ENCODE measurements at regions not wholly inside any gene's neighbourhood (a gene's known extent, or its start where the extent isn't known, plus 50 kb on each side); places are given as distances from the start of the nearest gene placed in this dataset.

- H3K36me3 ChIP-seq (ENCODE audit: control insufficient read depth, low read depth, low read length): no peaks in the 10 kb centered on the region
- H3K27ac ChIP-seq (ENCODE audit: low read length): no peak overlapping the region
- H3K9me3 ChIP-seq (ENCODE audit: control insufficient read depth, low read depth, low read length): no peaks in the 10 kb centered on the region
- H3K4me1 ChIP-seq (ENCODE audit: control insufficient read depth, low read depth, low read length): peaks cover 9% of the 10 kb centered on the region
- H3K9ac ChIP-seq (ENCODE audit: low read length): no peak overlapping the region
- no peak overlapping the region for H3K4me3 ChIP-seq (ENCODE audit: low read length)
- H3K27me3 ChIP-seq (ENCODE audit: control insufficient read depth, insufficient read depth, low read length): peaks cover 9% of the 10 kb centered on the region
Observed at GRCh38 chr20:22368235-22368634, 216.1 kb downstream of the FOXA2 start.

- Histone ChIP-seq H3K9ac (ENCODE audit: low read length) (no peak overlapping the region), H3K4me3 (ENCODE audit: low read length) (no peak overlapping the region), H3K27ac (ENCODE audit: low read length) (no peak overlapping the region), H3K4me1 (ENCODE audit: control insufficient read depth, low read depth, low read length) (peaks cover 3% of the 10 kb centered on the region), H3K27me3 (ENCODE audit: control insufficient read depth, insufficient read depth, low read length) (peaks cover 9% of the 10 kb centered on the region), H3K36me3 (ENCODE audit: control insufficient read depth, low read depth, low read length) (no peaks in the 10 kb centered on the region), H3K9me3 (ENCODE audit: control insufficient read depth, low read depth, low read length) (no peaks in the 10 kb centered on the region)
Observed at GRCh38 chr20:22366631-22367030, 217.7 kb downstream of the FOXA2 start.

DNA sequence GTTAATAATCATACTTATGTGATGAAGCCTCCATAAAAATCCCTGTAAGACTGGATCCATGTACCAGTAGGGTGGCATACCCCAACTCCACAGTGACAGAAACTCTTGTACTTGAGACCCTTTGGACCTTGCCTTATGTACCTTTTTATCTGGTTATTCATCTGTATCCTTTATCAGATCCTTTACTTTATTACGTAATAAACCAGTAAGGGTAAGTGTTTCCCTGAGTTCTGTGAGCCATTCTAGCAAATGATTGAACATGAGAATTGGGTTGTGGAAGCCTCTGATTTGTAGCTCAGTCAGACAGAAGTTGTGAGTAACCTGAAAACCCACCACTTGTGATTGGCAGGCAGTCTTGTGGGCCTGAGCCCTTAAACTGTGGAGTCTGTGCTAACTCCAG, 229.7 kb downstream of the FOXA2 start:
- Histone ChIP-seq H3K4me3 (ENCODE audit: low read length) (no peak overlapping the region), H3K27me3 (ENCODE audit: control insufficient read depth, insufficient read depth, low read length) (no peaks in the 10 kb centered on the region), H3K27ac (ENCODE audit: low read length) (no peak overlapping the region), H3K4me1 (ENCODE audit: control insufficient read depth, low read depth, low read length) (no peaks in the 10 kb centered on the region), H3K9ac (ENCODE audit: low read length) (no peak overlapping the region), H3K36me3 (ENCODE audit: control insufficient read depth, low read depth, low read length) (no peaks in the 10 kb centered on the region), H3K9me3 (ENCODE audit: control insufficient read depth, low read depth, low read length) (no peaks in the 10 kb centered on the region)

- Histone ChIP-seq H3K36me3 (ENCODE audit: control insufficient read depth, low read depth, low read length) (no peaks in the 10 kb centered on the region), H3K27ac (ENCODE audit: low read length) (no peak overlapping the region), H3K4me3 (ENCODE audit: low read length) (no peak overlapping the region), H3K9me3 (ENCODE audit: control insufficient read depth, low read depth, low read length) (no peaks in the 10 kb centered on the region), H3K27me3 (ENCODE audit: control insufficient read depth, insufficient read depth, low read length) (no peaks in the 10 kb centered on the region), H3K9ac (ENCODE audit: low read length) (no peak overlapping the region), H3K4me1 (ENCODE audit: control insufficient read depth, low read depth, low read length) (no peaks in the 10 kb centered on the region)
Observed at GRCh38 chr20:22353586-22353985, 230.8 kb downstream of the FOXA2 start.

DNA sequence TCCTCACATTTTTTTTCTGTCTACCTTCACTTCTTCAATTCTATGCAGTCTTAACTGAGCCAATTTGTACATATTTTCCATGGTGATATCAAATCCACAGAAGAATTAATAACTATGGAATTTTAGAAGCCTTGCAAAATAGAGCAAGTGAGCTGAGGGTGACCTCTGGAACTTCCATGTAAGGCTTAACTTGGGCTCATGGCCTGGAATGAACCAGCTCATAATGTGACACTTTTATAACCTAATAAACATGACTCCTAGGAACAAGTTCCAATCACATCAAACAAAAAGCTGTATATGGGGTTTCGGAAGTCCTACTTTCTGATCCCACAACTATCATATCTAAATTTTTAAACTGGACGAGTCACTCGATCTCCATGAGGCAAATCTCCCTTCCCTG, 232.4 kb downstream of the FOXA2 start:
- Histone ChIP-seq H3K27me3 (ENCODE audit: control insufficient read depth, insufficient read depth, low read length) (no peaks in the 10 kb centered on the region), H3K27ac (ENCODE audit: low read length) (no peak overlapping the region), H3K9ac (ENCODE audit: low read length) (no peak overlapping the region), H3K36me3 (ENCODE audit: control insufficient read depth, low read depth, low read length) (no peaks in the 10 kb centered on the region), H3K4me1 (ENCODE audit: control insufficient read depth, low read depth, low read length) (no peaks in the 10 kb centered on the region), H3K4me3 (ENCODE audit: low read length) (no peak overlapping the region), H3K9me3 (ENCODE audit: control insufficient read depth, low read depth, low read length) (no peaks in the 10 kb centered on the region)

DNA sequence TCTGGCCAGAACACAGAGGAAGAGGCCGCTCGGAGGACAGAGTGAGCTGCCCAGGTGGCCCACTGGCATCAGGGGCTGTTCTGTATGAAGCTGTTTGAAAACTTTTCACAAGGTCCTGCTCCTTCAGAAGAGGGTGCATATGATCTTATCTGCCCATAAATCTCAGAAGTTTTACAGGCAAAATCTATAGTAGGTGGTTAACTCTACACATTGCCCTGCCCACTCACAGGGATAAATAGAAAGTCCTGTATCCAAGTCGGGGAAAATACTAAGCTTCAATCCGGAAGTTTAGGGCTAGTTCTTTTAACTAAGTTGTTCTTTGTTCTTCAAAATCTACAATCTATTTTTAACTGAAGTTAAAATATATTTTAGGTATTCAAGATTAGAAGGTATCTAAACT, 233.7 kb downstream of the FOXA2 start:
- H3K36me3 ChIP-seq (ENCODE audit: control insufficient read depth, low read depth, low read length): no peaks in the 10 kb centered on the region
- no peaks in the 10 kb centered on the region for H3K27me3 ChIP-seq (ENCODE audit: control insufficient read depth, insufficient read depth, low read length)
- no peak overlapping the region for H3K4me3 ChIP-seq (ENCODE audit: low read length)
- no peak overlapping the region for H3K27ac ChIP-seq (ENCODE audit: low read length)
- H3K4me1 ChIP-seq (ENCODE audit: control insufficient read depth, low read depth, low read length): no peaks in the 10 kb centered on the region
- H3K9ac ChIP-seq (ENCODE audit: low read length): no peak overlapping the region
- no peaks in the 10 kb centered on the region for H3K9me3 ChIP-seq (ENCODE audit: control insufficient read depth, low read depth, low read length)

DNA sequence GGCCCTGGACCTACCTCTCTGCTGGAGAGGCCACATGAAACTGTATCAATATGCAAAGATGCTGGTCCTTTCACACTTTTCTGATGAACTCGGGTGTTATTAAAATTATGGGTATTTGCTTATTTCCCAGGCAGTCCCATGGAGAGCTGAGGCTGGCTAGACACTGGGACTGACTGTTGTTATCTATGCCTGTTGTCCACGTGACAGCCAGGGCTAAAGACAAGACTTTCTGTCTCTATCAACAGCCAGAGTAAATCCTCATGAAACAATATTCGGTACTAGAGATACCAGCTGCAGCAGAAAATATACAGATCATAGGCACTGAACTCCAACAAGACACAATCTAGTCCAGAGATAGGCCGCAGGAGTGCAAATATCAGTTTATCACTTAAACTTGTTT, 236.4 kb downstream of the FOXA2 start:
- Histone ChIP-seq H3K27ac (ENCODE audit: low read length) (no peak overlapping the region), H3K36me3 (ENCODE audit: control insufficient read depth, low read depth, low read length) (no peaks in the 10 kb centered on the region), H3K27me3 (ENCODE audit: control insufficient read depth, insufficient read depth, low read length) (no peaks in the 10 kb centered on the region), H3K4me3 (ENCODE audit: low read length) (no peak overlapping the region), H3K4me1 (ENCODE audit: control insufficient read depth, low read depth, low read length) (no peaks in the 10 kb centered on the region), H3K9me3 (ENCODE audit: control insufficient read depth, low read depth, low read length) (no peaks in the 10 kb centered on the region), H3K9ac (ENCODE audit: low read length) (no peak overlapping the region)

- H3K4me1 ChIP-seq (ENCODE audit: control insufficient read depth, low read depth, low read length): no peaks in the 10 kb centered on the region
- no peaks in the 10 kb centered on the region for H3K27me3 ChIP-seq (ENCODE audit: control insufficient read depth, insufficient read depth, low read length)
- H3K4me3 ChIP-seq (ENCODE audit: low read length): no peak overlapping the region
- H3K36me3 ChIP-seq (ENCODE audit: control insufficient read depth, low read depth, low read length): no peaks in the 10 kb centered on the region
- H3K9me3 ChIP-seq (ENCODE audit: control insufficient read depth, low read depth, low read length): no peaks in the 10 kb centered on the region
- H3K27ac ChIP-seq (ENCODE audit: low read length): no peak overlapping the region
- no peak overlapping the region for H3K9ac ChIP-seq (ENCODE audit: low read length)
Observed at GRCh38 chr20:22346716-22347115, 237.7 kb downstream of the FOXA2 start.

- H3K27me3 ChIP-seq (ENCODE audit: control insufficient read depth, insufficient read depth, low read length): peaks cover 17% of the 10 kb centered on the region
- H3K27ac ChIP-seq (ENCODE audit: low read length): no peak overlapping the region
- H3K36me3 ChIP-seq (ENCODE audit: control insufficient read depth, low read depth, low read length): no peaks in the 10 kb centered on the region
- H3K9me3 ChIP-seq (ENCODE audit: control insufficient read depth, low read depth, low read length): no peaks in the 10 kb centered on the region
- no peaks in the 10 kb centered on the region for H3K4me1 ChIP-seq (ENCODE audit: control insufficient read depth, low read depth, low read length)
- no peak overlapping the region for H3K4me3 ChIP-seq (ENCODE audit: low read length)
- no peak overlapping the region for H3K9ac ChIP-seq (ENCODE audit: low read length)
Observed at GRCh38 chr20:22343612-22344011, 240.8 kb downstream of the FOXA2 start.

- Histone ChIP-seq H3K4me3 (ENCODE audit: low read length) (no peak overlapping the region), H3K9ac (ENCODE audit: low read length) (no peak overlapping the region), H3K27me3 (ENCODE audit: control insufficient read depth, insufficient read depth, low read length) (peaks cover 20% of the 10 kb centered on the region), H3K4me1 (ENCODE audit: control insufficient read depth, low read depth, low read length) (no peaks in the 10 kb centered on the region), H3K27ac (ENCODE audit: low read length) (no peak overlapping the region), H3K36me3 (ENCODE audit: control insufficient read depth, low read depth, low read length) (no peaks in the 10 kb centered on the region), H3K9me3 (ENCODE audit: control insufficient read depth, low read depth, low read length) (no peaks in the 10 kb centered on the region)
Observed at GRCh38 chr20:22342410-22342809, 242.0 kb downstream of the FOXA2 start.

DNA sequence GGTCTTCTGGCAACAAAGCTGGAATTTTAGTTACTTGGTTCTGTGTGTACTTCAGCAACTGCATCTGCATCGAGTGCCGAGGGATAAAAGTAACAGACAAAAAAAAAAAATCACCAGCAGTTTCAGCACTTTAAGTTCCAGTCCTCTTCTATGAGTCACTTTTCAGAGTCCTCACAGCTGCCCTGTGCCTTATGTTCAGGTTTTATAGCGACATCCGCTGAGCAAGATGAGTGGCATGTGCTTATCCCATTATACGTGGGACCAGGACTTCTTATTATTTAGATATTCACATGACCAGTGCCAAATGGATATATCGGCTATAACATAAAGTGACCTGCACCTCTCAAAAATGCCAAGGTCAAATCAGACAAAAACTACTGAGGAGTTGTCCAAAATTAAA, 242.9 kb downstream of the FOXA2 start:
- Histone ChIP-seq H3K9me3 (ENCODE audit: control insufficient read depth, low read depth, low read length) (no peaks in the 10 kb centered on the region), H3K36me3 (ENCODE audit: control insufficient read depth, low read depth, low read length) (no peaks in the 10 kb centered on the region), H3K27me3 (ENCODE audit: control insufficient read depth, insufficient read depth, low read length) (peaks cover 20% of the 10 kb centered on the region), H3K9ac (ENCODE audit: low read length) (no peak overlapping the region), H3K4me1 (ENCODE audit: control insufficient read depth, low read depth, low read length) (no peaks in the 10 kb centered on the region), H3K27ac (ENCODE audit: low read length) (no peak overlapping the region), H3K4me3 (ENCODE audit: low read length) (no peak overlapping the region)

DNA sequence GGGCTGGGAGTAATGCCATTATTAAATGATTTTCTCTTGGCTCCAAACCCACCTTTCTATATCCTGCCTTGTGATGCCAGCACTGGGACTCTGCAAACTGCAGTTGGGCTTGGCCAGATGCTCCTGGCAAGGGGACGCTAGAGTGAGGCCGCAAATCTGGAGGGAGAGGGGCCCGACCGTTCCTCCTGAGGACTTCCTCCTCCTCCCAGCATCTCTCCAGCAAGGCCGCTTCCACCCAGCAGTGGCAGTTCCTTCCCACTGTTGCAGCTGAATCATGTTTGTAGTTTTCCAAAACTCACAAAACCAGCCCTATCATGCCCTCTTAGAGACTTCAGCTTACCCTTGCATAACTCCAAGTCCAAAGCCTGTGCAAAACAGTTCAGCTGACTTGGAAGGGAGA, 244.4 kb downstream of the FOXA2 start:
- Histone ChIP-seq H3K27me3 (ENCODE audit: control insufficient read depth, insufficient read depth, low read length) (peaks cover 20% of the 10 kb centered on the region), H3K9ac (ENCODE audit: low read length) (no peak overlapping the region), H3K36me3 (ENCODE audit: control insufficient read depth, low read depth, low read length) (no peaks in the 10 kb centered on the region), H3K27ac (ENCODE audit: low read length) (no peak overlapping the region), H3K4me3 (ENCODE audit: low read length) (no peak overlapping the region), H3K4me1 (ENCODE audit: control insufficient read depth, low read depth, low read length) (no peaks in the 10 kb centered on the region), H3K9me3 (ENCODE audit: control insufficient read depth, low read depth, low read length) (no peaks in the 10 kb centered on the region)

Measured in iPS-18a (cell line).